Nephron progenitor cell (in vitro differentiated cells): ENCODE measurements at regions not wholly inside any gene's neighbourhood (a gene's known extent, or its start where the extent isn't known, plus 50 kb on each side); places are given as distances from the start of the nearest gene placed in this dataset.

Source experiments
- DNase-seq: peaks from one replicate; pipeline ENCODE4 v3.0.0; 2021
- H3K27ac Mint-ChIP-seq: 2 replicates; pipeline ENCODE4 v1.8.0; 2021; ENCODE audit warnings: mild to moderate bottlenecking, moderate library complexity, mixed read lengths
- H3K27me3 Mint-ChIP-seq: 2 replicates; pipeline ENCODE4 v1.8.0; 2021; ENCODE audit warnings: mild to moderate bottlenecking, low read depth, mixed read lengths; ENCODE audit not compliant: poor library complexity
- H3K36me3 Mint-ChIP-seq: 2 replicates; pipeline ENCODE4 v1.8.0; 2021; ENCODE audit warnings: low read depth, mixed read lengths
- H3K4me1 Mint-ChIP-seq: 2 replicates; pipeline ENCODE4 v1.8.0; 2021; ENCODE audit warnings: mixed read lengths
- H3K4me3 Mint-ChIP-seq: 2 replicates; pipeline ENCODE4 v1.8.0; 2021; ENCODE audit warnings: mild to moderate bottlenecking, moderate library complexity, mixed read lengths
- H3K9me3 Mint-ChIP-seq: 2 replicates; pipeline ENCODE4 v1.8.0; 2021; ENCODE audit warnings: mild to moderate bottlenecking, moderate library complexity, mixed read lengths
- CTCF ChIP-seq: fragments of 200-600 bp; sonication (generic); IDR thresholded peaks from 2 replicates; pipeline ENCODE4 v1.5.0; 2021; ENCODE audit warnings: antibody characterized with exemption

GRCh38 chr2:181172676-181173075, 192.3 kb downstream of the UBE2E3 start:
- H3K9me3 Mint-ChIP-seq: peaks cover 2% of the 10 kb centered on the region
- no peaks in the 10 kb centered on the region for H3K4me1 Mint-ChIP-seq
- no peak for TF ChIP-seq CTCF
- peaks cover 3% of the 10 kb centered on the region for H3K27me3 Mint-ChIP-seq
- H3K27ac Mint-ChIP-seq: no peak overlapping the region
- DNase-seq: no peak
- H3K36me3 Mint-ChIP-seq: no peaks in the 10 kb centered on the region
- no peak overlapping the region for H3K4me3 Mint-ChIP-seq

- Mint-ChIP-seq H3K9me3 (no peaks in the 10 kb centered on the region), H3K4me3 (no peak overlapping the region), H3K36me3 (no peaks in the 10 kb centered on the region), H3K4me1 (no peaks in the 10 kb centered on the region), H3K27ac (no peak overlapping the region), H3K27me3 (peaks cover 3% of the 10 kb centered on the region)
- no peak for TF ChIP-seq CTCF
- DNase-seq: no peak
Measured at GRCh38 chr2:181174611-181175580, 194.5 kb downstream of the UBE2E3 start.

GRCh38 chr2:181176540-181176939, 196.1 kb downstream of the UBE2E3 start:
- Mint-ChIP-seq H3K4me1 (no peaks in the 10 kb centered on the region), H3K36me3 (no peaks in the 10 kb centered on the region), H3K4me3 (no peak overlapping the region), H3K9me3 (no peaks in the 10 kb centered on the region), H3K27ac (no peak overlapping the region), H3K27me3 (peaks cover 3% of the 10 kb centered on the region)
- no peak for DNase-seq
- no peak for TF ChIP-seq CTCF

GRCh38 chr2:181177376-181177775, 197.0 kb downstream of the UBE2E3 start:
- Mint-ChIP-seq H3K27me3 (peaks cover 3% of the 10 kb centered on the region), H3K27ac (no peak overlapping the region), H3K4me3 (no peak overlapping the region), H3K4me1 (no peaks in the 10 kb centered on the region), H3K9me3 (no peaks in the 10 kb centered on the region), H3K36me3 (no peaks in the 10 kb centered on the region)
- no peak for DNase-seq
- TF ChIP-seq CTCF: no peak

- H3K4me3 Mint-ChIP-seq: no peak overlapping the region
- no peaks in the 10 kb centered on the region for H3K36me3 Mint-ChIP-seq
- no peak overlapping the region for H3K27ac Mint-ChIP-seq
- no peak for DNase-seq
- H3K4me1 Mint-ChIP-seq: no peaks in the 10 kb centered on the region
- H3K27me3 Mint-ChIP-seq: peaks cover 3% of the 10 kb centered on the region
- TF ChIP-seq CTCF: no peak
- no peaks in the 10 kb centered on the region for H3K9me3 Mint-ChIP-seq
Measured at GRCh38 chr2:181178130-181178529, 197.7 kb downstream of the UBE2E3 start.
